NCI-H1436 (cell line): ENCODE measurements at regions not wholly inside any gene's neighbourhood (a gene's known extent, or its start where the extent isn't known, plus 50 kb on each side); places are given as distances from the start of the nearest gene placed in this dataset.
"Not testable (repeated sequence)": the region's sequence is repeated elsewhere in the genome, so short reads cannot be mapped to it uniquely, and the experiment has no call there.

ENCODE experiments used
- DNase-seq: peaks from one replicate; lab custom pipeline; 2025; lab: John Stamatoyannopoulos, UW

DNA sequence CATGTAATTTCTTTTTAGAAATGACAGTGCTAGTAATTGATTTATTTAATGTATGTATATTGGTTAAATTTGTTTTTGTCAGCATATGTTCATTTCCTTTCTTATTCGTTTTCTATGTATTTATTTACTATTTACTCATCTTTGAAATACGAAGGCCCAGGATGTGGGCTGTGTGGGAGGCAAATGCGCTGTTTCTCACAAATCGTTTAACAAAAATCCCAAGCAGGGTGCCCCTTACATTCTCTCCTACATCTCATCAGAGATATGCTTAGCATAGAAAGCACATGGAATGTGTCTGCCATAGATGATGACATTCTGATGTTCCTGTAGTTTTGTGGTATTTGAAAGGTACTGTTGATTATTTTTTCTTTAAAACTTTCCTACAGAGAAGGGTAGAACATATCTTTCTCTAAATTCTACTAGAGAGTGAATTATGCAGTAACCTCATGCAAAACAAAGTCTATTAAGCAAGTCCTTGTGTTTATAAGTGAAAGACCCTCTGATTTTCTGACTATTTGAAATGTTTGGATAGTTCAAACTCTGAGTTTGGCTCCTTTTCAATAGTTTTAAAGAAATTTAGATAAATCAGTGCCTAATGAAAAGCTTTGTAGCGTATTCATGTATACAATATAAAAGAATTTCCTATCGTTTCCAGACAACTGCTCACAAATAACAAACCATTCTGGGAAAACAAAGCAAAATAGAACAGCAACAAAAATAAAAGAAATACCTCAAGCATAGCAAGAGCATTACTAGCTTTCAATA lies 111.1 kb upstream of the VGLL3 start:
- DNase-seq, result no peak

GRCh38 chr3:87097733-87098132 lies 106.8 kb upstream of the VGLL3 start:
- not testable (repeated sequence) for DNase-seq

GRCh38 chr3:87090631-87091030 lies 99.7 kb upstream of the VGLL3 start:
- no peak for DNase-seq

- no peak for DNase-seq
Measured at GRCh38 chr3:87088993-87089841, 98.3 kb upstream of the VGLL3 start.

DNA sequence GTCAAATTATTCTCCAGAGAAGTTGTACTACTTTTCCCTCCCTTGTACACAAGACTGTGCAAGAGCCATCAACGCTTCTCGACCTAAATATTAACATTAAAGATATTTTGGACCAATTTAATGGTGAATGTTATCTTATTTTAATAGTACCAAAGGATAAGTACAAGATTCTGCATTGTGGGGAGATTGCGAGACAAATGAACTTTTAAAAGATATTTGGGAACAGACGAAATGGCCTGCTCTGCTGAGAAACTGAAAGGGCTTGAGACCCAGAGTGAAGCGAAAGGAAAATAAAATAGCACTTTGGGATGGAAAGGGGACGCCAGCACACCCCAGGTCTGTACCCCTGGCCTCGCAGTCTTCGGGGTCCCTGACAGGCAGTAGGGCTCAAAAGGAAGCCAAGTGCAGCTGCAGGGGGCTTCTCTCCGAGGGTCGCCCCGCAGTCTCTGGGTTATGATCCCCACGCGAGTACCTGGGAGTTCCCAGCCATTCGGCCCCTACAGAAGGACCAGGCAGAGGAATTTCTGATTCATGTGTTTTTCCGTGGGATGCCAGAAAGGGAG lies 97.6 kb upstream of the VGLL3 start:
- DNase-seq, result no peak

DNA sequence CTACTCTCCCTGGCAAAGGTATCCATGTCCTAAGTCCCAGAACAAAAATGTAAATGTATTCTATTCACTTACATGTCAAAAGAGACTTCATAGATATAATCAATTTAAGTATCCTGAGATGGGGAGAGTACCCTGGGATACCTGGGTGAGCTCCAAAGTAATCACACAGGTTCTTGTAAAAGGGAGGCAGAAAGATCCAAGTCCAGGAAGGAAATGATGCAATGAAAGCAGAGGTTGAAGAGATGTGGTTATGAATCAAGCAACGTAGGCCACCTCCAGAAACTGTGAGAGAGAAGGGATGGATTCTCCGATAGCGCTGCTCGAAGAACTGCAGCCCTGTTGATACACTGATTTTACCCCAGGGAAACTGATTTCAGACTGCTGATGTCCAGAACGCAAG lies 93.9 kb upstream of the VGLL3 start:
- no peak for DNase-seq

DNA sequence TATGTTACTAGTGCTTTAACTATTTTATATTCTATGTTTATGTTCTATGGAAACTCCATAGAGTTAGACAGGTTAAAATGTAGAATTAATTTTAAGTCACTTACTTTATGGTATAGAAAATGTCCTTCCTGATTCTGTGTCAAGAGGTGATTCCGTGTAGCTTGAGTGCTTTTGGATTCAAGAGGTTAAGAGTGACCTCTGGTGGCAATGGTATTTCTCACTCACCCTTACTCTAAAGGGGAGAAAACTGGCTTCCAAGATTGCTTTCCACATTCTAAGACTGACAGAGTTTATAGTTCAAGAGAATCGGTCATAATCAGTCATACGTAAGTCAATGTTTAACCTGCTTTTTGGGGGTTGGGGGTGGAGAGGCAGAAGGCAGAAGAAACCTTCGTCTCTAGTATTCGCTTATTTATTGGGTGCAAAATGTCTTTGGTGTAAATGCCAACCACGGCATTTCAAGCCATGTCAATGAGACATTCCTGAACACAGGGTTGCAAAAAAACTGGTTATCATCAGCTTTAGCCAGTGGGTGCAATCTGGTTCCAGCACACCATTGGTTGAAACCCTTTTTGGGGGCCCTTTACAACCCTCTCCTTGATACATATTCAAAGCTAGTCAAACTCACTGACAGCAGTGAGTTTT lies 92.0 kb upstream of the VGLL3 start:
- DNase-seq, result peak; percentile 0

DNA sequence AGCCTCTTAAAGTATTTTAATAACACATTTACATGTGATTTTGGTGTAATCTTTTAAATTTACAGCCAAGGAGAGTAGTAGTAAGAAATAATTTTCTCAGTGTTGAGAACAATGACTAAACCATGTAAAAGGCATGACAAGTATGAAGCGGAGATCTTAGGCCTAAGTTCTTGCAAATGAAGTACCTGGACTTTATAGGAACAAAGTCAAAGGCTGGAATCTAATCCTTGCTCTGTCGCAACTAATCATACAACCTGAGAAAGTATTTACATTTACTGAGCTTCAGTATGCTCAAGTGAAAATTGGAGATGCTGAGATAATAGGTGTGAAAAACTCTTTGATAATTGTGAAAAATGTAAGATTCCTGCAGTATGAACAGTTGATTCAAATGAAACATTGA lies 86.4 kb upstream of the VGLL3 start:
- no peak for DNase-seq

DNA sequence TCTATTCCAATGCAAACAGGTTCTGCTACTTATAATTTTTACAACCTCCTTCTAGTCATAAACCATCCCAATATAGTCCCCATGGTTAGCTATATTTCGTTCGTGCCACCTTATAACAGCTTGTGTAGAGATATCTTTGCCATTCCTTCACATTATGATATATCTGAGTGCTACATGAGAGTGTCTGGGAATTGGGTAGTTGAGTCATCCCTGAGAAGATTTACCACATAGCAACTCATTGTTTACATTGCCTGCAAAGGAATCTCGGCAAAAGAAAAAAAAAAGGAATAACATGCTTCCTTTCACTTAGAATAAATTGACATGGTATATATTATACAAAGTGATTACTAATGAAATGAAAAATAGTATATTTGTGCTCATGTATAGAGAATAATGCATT lies 86.0 kb upstream of the VGLL3 start:
- no peak for DNase-seq

- no peak for DNase-seq
Measured at GRCh38 chr3:87073496-87074145, 82.7 kb upstream of the VGLL3 start.

DNA sequence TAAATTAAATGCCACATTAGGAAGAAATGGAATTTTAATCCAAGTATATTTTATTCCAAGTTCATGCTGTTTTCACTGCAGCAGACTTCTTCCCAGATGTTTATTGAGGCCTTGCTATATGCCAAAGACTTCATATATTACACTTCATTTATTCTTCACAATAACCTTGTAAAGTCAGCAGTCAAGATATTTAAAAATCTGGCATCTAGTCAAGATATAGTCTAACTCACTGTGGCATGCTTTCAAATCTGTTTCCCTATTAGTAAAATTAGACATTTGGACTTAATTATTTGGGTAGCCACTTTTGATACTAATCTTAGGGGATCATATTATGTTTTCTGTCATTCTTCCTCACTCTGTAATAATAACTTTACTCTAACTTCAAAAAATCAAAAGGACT lies 81.5 kb upstream of the VGLL3 start:
- DNase-seq, result no peak

GRCh38 chr3:87069971-87070370 lies 79.0 kb upstream of the VGLL3 start:
- no peak for DNase-seq

- DNase-seq, result no peak
Measured at GRCh38 chr3:87069021-87069420, 78.1 kb upstream of the VGLL3 start.

DNA sequence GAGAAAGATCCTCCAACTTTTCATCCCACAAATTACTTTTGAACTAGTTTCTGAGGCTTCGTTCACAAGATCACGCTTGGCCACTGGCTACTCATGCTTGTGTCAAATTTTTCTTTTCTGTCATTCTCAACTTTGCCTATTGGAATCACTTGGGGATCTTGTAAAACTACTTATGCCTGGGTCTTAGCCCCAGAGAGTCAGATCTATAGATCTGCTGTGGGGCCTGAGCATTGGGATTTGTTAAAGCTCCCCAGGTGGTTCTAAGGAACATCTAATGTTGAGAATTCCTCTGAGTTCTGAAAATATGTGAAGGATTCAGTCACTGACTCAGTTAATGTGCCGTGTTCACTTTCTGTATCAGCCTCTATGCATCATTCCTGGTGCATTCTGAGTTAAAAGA lies 71.7 kb upstream of the VGLL3 start:
- DNase-seq, result no peak

DNA sequence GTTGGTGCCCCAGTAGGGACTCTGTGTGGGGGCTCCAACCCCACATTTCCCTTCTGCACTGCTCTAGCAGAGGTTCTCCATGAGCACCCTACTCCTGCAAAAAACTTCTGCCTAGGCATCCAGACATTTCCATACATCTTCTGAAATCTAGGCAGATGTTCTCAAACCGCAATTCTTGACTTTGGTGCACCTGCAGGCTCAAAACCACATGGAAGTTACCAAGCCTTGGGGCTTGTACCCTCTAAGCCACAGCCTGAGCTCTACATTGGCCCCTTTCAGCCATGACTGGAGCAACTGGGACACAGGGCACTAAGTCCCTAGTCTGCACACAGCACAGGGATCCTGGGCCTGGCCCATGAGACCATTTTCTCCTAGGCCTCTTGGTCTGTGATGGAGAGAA lies 66.5 kb upstream of the VGLL3 start:
- DNase-seq, result no peak

- no peak for DNase-seq
Measured at GRCh38 chr3:87053553-87053952, 62.6 kb upstream of the VGLL3 start.

GRCh38 chr3:87052499-87053260 lies 61.7 kb upstream of the VGLL3 start:
- DNase-seq, result no peak

DNA sequence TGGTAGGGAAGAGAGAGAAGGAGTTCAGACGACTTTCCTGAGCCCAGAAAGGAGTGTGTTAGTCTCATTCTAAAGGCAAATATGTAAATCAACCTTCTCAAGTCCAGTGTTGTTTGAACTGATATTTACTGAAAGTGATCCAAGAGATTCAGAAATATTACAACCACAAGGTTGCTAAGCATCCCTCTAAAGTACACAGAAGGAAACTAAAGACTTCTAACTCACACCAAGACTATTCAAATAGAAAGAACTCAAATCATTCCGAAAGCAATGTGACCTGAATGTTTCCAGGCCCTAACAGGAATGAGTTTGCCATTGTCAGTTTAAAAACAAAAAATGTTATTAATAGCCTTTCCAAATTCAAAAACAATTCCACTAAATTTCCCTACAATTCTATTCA lies 56.9 kb upstream of the VGLL3 start:
- no peak for DNase-seq

- no peak for DNase-seq
Measured at GRCh38 chr3:87046241-87046640, 55.3 kb upstream of the VGLL3 start.

- DNase-seq, result no peak
Measured at GRCh38 chr3:87045473-87045872, 54.5 kb upstream of the VGLL3 start.

DNA sequence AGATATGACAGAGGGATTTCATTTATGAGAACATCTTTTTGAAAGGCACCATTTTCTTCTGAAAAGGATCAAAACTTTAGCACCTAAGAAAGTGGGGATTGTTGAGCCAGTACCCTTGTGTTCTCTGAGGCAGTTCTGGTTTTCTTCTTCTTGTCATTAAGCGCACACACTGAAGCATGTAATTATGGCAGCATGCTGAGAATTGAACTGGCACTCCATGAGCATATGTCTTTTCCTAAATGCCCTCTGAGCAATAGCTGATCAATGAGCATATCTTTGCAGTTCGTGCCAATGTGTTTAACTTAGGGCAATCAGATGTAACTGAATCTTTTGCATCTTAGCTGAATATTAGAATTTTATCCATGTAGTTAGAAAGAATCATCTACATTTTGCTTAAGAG lies 53.9 kb upstream of the VGLL3 start:
- no peak for DNase-seq
